Renal cortex interstitium (tissue), 11 donors: ENCODE measurements at regions not wholly inside any gene's neighbourhood (a gene's known extent, or its start where the extent isn't known, plus 50 kb on each side); places are given as distances from the start of the nearest gene placed in this dataset.

Source experiments
- DNase-seq, 11 donors: peaks; one replicate each; pipeline ENCODE4 v3.0.0-alpha.2; 2013; ENCODE audit warnings: low read depth in 9 of 11, low spot score in 4 of 11; ENCODE audit errors: extremely low read depth in 1 of 11

GRCh38 chr2:207281436-207281835 lies 115.7 kb upstream of the KLF7 start:
- no peak for DNase-seq

DNA sequence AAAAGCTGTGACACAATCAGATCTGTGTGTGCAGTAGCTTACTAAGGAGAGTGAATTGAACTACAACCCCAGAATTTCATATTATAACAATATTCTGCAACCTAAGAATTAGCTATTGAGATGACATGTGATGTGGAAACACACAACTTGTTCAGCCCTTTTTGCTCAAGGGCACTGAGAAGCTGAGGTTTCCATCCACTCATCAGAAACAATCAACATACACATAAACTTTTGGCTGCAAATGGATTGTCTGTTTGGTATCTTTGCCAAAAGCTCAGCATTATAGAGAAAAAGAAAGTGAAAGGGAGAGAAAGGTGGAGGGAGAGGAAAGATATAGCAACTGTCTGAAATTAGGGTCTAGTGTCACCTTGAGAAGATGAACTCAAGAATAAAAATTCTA lies 117.2 kb upstream of the KLF7 start:
- no peak for DNase-seq

DNA sequence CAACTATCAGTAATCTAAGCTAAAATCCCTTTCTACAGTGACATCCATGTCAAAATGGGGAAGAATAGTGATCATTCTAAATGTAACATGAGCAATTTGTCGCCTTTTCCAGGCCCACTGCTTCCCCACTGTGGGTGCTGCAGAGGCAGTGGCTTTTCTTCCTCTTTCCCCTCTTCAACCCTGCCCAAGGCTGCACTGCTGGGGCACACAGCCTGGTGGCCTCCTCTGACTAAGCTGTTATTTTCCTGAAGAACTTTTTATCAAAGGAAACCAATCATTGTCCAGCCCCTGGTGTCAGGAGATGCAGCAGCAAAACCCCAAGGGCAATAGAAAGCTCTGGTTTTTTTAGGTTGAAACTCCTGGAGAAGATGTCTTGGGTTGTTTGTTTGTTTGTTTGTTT lies 117.6 kb upstream of the KLF7 start:
- DNase-seq: no peak

DNA sequence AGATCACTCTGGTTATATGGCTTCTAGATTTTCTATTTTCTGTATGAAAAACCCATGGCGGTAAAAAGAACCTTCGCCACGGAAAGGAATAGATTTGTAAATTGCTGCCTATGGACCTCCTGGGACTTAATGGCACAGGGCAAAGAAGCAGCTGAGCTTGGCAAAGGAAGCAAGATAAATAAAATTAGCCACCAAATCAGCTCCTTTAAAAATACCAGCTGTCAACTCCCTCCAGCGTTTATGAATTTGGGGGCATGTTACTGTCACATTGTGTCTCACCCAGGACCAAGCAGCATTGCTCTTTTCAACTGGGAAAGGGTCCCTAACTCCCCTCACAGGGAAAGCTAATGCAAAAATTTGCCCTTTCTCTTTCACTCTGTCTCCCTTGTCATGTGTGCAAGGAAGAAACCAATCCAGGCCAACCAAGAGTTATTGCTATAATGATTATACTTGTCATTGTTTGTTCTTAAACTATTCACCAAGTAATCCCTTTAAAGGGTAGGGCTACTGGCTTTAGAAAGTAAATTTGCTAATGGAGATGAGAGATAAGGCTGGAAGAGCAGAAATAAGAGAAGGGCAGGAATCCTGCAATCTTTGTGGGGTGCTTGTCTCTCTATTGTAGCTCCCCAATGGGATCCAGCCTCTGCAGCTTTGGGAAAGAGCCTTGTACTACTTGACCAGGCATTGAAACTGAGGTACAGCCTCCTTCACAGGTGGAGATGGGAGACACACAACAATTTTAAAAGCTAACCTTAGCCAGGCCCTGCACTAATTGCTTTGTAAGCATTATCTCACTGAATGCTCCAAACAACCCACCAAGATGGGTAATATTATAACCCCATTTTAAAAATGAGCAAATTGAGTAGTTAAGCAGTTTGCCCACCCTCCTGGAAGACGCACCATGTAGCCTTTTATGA lies 119.1 kb upstream of the KLF7 start:
- no peak for DNase-seq

DNA sequence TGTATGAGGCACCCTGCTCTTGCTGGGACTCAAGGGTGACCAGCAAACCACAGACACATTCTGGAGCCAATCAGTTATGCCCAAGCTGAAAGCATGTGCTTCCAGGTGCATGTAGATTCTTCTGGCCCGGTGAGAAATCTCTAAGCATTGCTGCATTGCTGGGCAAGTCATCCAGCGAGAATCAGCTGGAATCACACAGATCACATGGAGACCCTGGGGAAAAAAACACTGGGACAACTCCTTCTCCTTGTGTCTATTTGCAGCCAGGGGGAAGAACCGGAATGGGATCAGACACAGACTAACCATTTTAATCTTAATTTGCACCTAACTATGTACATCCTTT lies 119.7 kb upstream of the KLF7 start:
- DNase-seq: no peak

GRCh38 chr2:207286106-207286505 lies 120.4 kb upstream of the KLF7 start:
- DNase-seq: no peak

DNA sequence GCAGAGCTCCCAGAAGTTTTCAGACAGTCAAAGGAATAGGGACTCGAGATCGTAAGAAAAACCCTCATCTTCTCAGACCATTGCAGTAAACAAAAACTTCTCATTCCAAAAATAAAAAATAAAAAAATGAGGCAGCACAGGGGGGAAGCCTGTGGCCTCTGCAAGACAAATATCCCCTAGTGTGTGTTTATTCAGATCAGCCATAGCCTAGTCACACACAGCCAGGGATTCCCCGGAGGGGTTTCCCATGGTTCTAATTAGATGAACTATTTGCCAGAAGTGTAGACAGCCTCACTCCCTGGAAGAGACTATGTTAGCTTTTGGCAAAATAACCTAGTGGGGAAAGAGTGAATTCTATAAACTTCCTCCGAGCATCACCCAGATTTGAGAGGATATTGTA lies 122.9 kb upstream of the KLF7 start:
- DNase-seq: no peak

DNA sequence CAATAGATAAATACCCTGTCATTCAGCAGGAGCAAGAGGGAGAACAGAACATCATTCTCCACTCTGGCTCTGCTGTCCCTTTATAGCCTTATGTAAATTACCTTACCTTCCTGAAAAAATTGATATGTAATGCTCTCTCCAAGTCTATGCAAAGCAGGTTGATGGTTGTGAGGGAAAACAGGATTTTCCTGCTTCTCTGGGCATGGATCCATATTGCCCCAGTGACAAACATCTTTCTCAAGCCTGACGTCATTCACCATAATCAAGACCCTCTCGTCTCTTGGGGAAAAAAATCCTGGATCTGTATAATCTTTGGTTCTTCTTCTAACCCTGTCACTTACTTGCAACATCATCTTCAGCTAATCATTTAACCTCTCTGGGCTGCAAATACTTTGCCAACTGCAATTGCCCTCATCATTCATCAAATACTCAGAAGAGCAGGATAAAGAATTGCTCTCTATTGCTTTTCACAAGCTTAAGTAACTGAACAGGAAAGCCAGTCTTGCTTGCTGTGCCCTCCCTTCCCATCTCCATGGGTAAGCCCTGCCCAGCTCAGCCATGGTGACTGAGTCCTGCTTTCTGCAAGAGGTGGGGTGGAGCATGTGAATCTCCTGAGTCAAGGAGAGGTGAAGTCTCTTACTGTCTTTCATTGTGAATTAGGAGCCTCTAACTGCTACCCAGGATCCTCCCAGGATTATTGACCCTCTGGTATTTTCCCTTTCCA lies 123.7 kb upstream of the KLF7 start:
- no peak for DNase-seq

- DNase-seq: no peak
Measured at GRCh38 chr2:207290833-207291624, 125.3 kb upstream of the KLF7 start.

- DNase-seq: no peak
Measured at GRCh38 chr2:207291625-207292252, 126.0 kb upstream of the KLF7 start.

- no peak for DNase-seq
Measured at GRCh38 chr2:207296265-207296948, 130.7 kb upstream of the KLF7 start.

- DNase-seq: no peak
Measured at GRCh38 chr2:207300817-207301216, 135.1 kb upstream of the KLF7 start.

DNA sequence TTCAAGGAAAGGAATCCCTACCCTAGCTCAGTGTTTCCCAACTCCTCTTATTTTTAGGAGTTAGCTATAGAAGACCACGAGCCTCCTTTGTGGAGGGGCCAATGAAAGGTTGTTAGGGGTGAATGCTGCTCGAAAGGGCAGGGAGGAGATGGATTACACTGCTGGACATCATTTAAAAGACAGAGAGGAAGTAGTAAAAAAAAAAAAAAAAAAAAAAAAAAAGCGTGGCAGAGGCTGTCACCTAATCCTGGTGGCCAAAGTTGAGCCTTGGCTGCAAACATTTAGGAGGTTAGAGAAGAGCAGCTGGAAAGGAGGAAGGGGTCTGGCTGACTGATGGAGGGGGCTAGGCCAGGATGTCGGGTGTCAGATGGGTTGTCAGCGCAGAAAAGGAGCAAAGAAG lies 139.0 kb upstream of the KLF7 start:
- DNase-seq: no peak

GRCh38 chr2:207308519-207309224 lies 142.9 kb upstream of the KLF7 start:
- DNase-seq: no peak

DNA sequence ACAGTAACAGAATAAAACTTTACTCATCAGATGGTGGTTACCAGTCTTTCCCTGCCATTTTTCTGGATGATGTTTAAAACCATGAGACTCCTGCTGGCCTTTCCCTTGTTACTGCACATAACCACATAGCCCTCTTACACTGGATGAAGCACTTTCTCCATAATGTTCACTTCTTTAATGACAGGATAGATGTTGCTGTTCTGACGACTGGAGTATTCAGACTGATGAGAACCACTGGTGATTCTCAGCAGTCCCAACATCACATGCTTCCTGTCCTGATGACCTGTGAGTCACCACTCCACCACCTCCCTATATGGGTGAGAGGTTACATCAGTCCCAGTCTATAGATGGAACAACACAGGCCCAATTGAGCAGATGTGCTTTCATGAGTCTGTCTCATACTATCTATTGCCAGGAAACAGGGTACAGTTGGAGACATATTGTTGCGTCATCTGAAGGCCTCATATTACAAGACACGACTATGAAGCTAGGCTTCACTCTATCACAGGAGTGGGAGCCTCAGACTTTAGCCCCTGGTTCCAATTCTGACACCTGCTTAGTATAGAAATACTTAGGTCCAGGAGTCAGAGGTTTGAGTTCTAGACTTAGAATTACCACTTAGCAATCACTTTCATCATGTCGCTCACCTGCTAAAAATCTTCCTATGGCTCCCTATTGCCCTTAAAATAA lies 145.7 kb upstream of the KLF7 start:
- DNase-seq: no peak

- DNase-seq: no peak
Measured at GRCh38 chr2:207312006-207312356, 146.2 kb upstream of the KLF7 start.

- DNase-seq: no peak
Measured at GRCh38 chr2:207313947-207314346, 148.2 kb upstream of the KLF7 start.

DNA sequence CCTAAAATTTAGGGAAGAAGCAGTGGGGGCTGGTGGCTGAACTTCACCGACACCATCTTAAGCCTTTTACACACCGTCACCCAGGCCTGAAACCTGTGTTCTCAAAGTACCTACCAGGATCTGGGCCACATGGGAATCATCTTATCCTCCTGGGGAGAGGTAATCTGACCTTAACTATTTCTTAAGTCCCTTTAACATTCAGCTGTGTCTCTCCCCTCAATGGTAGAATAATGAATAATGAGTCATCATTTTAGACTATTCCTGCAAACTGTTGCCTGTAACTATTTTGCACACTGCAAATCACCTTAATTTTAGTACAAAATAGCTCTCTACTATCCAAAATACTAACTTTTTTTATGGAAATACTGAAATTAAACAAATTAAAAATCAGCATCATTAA lies 149.4 kb upstream of the KLF7 start:
- no peak for DNase-seq
